ENCODE measurements at regions not wholly inside any gene's neighbourhood (a gene's known extent, or its start where the extent isn't known, plus 50 kb on each side); places are given as distances from the start of the nearest gene placed in this dataset.

GRCh38 chr5:117082977-117083376, 508.4 kb upstream of the SEMA6A start:
- TF ChIP-seq, protein P1, sequence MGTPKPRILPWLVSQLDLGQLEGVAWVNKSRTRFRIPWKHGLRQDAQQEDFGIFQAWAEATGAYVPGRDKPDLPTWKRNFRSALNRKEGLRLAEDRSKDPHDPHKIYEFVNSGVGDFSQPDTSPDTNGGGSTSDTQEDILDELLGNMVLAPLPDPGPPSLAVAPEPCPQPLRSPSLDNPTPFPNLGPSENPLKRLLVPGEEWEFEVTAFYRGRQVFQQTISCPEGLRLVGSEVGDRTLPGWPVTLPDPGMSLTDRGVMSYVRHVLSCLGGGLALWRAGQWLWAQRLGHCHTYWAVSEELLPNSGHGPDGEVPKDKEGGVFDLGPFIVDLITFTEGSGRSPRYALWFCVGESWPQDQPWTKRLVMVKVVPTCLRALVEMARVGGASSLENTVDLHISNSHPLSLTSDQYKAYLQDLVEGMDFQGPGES (IDR thresholded peaks at IDR 0.05): no peak
- TF ChIP-seq POLR2A (IDR thresholded peaks at IDR 0.05; ENCODE audit: low read depth, low read length): no peak
- no peak for TF ChIP-seq POLR2AphosphoS5 (IDR thresholded peaks at IDR 0.05; ENCODE audit: low read length)

Measured in GM12878 (cell line).